ENCODE measurements at regions not wholly inside any gene's neighbourhood (a gene's known extent, or its start where the extent isn't known, plus 50 kb on each side); places are given as distances from the start of the nearest gene placed in this dataset.

DNA sequence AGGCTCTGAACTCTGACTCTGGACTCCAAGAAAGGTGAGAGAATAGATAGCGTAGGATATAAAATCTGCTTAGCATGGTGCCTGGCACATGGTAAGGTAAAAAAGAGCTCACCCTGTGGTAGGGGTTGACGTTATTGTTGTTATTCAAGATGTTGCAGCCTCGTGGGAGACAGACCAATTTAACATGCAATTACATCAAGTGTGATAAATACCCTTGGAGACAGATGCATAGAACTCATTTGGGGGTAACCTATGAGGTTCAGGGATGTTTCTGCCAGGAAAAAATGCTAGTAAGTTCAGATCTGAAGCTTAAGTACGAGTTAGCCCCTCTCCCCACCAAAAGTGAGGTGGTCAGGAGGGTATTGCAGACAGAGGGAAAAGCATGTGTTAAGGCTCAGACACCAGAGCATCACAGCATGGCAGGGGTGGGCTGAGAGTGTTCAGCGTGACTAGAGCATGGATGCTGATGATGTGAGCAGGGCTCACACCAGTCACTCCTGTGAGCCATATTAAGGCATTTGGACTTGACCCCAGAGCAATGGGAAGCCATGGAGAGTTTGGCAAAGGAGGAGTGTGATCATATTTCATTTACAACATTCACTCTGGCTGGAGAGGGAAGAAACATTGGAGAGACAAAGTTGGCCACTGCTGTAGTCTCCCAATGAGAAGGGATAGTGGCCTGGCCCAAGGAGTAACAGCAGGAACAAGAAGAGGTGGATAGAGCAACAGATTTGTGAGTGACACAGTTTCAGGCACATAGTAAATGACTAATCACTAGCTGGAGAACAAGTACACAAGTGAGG lies 181.0 kb downstream of the UACA start:
- H3K27me3 ChIP-seq (ENCODE audit: insufficient read depth, poor library complexity, severe bottlenecking) = no peaks in the 10 kb centered on the region
- TF ChIP-seq SPI1 (IDR thresholded peaks at IDR 0.05; ENCODE audit: borderline replicate concordance, low read depth) = no peak
- no peak for TF ChIP-seq GABPA (IDR thresholded peaks at IDR 0.05; ENCODE audit: low read depth)
- TF ChIP-seq, protein P1, sequence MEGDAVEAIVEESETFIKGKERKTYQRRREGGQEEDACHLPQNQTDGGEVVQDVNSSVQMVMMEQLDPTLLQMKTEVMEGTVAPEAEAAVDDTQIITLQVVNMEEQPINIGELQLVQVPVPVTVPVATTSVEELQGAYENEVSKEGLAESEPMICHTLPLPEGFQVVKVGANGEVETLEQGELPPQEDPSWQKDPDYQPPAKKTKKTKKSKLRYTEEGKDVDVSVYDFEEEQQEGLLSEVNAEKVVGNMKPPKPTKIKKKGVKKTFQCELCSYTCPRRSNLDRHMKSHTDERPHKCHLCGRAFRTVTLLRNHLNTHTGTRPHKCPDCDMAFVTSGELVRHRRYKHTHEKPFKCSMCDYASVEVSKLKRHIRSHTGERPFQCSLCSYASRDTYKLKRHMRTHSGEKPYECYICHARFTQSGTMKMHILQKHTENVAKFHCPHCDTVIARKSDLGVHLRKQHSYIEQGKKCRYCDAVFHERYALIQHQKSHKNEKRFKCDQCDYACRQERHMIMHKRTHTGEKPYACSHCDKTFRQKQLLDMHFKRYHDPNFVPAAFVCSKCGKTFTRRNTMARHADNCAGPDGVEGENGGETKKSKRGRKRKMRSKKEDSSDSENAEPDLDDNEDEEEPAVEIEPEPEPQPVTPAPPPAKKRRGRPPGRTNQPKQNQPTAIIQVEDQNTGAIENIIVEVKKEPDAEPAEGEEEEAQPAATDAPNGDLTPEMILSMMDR (IDR thresholded peaks at IDR 0.05; ENCODE audit: insufficient read depth, low read length) = no peak
- TF ChIP-seq, protein P2, sequence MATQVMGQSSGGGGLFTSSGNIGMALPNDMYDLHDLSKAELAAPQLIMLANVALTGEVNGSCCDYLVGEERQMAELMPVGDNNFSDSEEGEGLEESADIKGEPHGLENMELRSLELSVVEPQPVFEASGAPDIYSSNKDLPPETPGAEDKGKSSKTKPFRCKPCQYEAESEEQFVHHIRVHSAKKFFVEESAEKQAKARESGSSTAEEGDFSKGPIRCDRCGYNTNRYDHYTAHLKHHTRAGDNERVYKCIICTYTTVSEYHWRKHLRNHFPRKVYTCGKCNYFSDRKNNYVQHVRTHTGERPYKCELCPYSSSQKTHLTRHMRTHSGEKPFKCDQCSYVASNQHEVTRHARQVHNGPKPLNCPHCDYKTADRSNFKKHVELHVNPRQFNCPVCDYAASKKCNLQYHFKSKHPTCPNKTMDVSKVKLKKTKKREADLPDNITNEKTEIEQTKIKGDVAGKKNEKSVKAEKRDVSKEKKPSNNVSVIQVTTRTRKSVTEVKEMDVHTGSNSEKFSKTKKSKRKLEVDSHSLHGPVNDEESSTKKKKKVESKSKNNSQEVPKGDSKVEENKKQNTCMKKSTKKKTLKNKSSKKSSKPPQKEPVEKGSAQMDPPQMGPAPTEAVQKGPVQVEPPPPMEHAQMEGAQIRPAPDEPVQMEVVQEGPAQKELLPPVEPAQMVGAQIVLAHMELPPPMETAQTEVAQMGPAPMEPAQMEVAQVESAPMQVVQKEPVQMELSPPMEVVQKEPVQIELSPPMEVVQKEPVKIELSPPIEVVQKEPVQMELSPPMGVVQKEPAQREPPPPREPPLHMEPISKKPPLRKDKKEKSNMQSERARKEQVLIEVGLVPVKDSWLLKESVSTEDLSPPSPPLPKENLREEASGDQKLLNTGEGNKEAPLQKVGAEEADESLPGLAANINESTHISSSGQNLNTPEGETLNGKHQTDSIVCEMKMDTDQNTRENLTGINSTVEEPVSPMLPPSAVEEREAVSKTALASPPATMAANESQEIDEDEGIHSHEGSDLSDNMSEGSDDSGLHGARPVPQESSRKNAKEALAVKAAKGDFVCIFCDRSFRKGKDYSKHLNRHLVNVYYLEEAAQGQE (IDR thresholded peaks at IDR 0.05; ENCODE audit: insufficient replicate concordance, low read depth) = no peak
- TF ChIP-seq POLR2AphosphoS5 (IDR thresholded peaks at IDR 0.05; ENCODE audit: low read depth) = no peak

DNA sequence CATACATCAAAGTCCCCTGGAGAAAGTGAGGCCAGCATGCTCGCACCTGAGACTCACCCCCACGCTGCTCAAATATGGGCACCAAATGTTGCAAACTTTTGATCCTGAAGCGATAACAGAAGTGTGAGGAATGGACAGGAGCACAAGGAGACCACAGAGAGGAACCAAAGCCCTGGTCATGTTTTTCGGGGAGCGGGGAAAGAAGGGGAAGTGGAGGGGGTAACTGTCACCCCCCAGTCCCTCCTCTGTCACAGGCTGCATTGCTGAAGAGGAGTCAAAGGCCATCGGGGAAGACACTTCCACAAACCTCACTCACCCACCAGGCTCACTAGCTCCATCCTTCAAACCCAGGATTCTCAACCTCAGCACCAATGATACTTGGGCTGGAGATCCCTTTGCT lies 182.4 kb downstream of the UACA start:
- peak in 1 of 2 experiments; percentile 71 for DNase-seq (ENCODE audit: low read depth in 1 of 2, low spot score in 1 of 2)

More for the DNA sequence above, 181.0 kb downstream of the UACA start:
- H3K27ac ChIP-seq (replicated peaks) = no peak overlapping the region
- no peak for DNase-seq (ENCODE audit: low read depth in 1 of 2, low spot score in 1 of 2)
- no peak overlapping the region for H3K4me3 ChIP-seq (replicated peaks; ENCODE audit: insufficient read depth, low read length)

GRCh38 chr15:70580286-70580685 lies 183.1 kb downstream of the UACA start:
- Histone ChIP-seq H3K27ac (replicated peaks) (no peak overlapping the region), H3K4me3 (replicated peaks; ENCODE audit: insufficient read depth, low read length) (no peak overlapping the region), H3K27me3 (ENCODE audit: insufficient read depth, poor library complexity, severe bottlenecking) (no peaks in the 10 kb centered on the region)
- TF ChIP-seq, protein P1 (IDR thresholded peaks at IDR 0.05; ENCODE audit: insufficient read depth, low read length) = no peak
- TF ChIP-seq POLR2AphosphoS5 (IDR thresholded peaks at IDR 0.05; ENCODE audit: low read depth) = no peak
- TF ChIP-seq SPI1 (IDR thresholded peaks at IDR 0.05; ENCODE audit: borderline replicate concordance, low read depth) = no peak
- TF ChIP-seq, protein P2 (IDR thresholded peaks at IDR 0.05; ENCODE audit: insufficient replicate concordance, low read depth) = no peak
- TF ChIP-seq GABPA (IDR thresholded peaks at IDR 0.05; ENCODE audit: low read depth) = no peak
- no peak for DNase-seq (ENCODE audit: low read depth in 1 of 2, low spot score in 1 of 2)

More for the DNA sequence above, 182.4 kb downstream of the UACA start:
- Histone ChIP-seq H3K27me3 (ENCODE audit: insufficient read depth, poor library complexity, severe bottlenecking) (no peaks in the 10 kb centered on the region), H3K27ac (replicated peaks) (no peak overlapping the region), H3K4me3 (replicated peaks; ENCODE audit: insufficient read depth, low read length) (no peak overlapping the region)
- TF ChIP-seq, protein P2 (IDR thresholded peaks at IDR 0.05; ENCODE audit: insufficient replicate concordance, low read depth) = no peak
- TF ChIP-seq SPI1 (IDR thresholded peaks at IDR 0.05; ENCODE audit: borderline replicate concordance, low read depth) (peak; percentile 93), POLR2AphosphoS5 (IDR thresholded peaks at IDR 0.05; ENCODE audit: low read depth) (no peak), GABPA (IDR thresholded peaks at IDR 0.05; ENCODE audit: low read depth) (no peak)
- TF ChIP-seq, protein P1 (IDR thresholded peaks at IDR 0.05; ENCODE audit: insufficient read depth, low read length) = no peak
